GM18511 (cell line): ENCODE measurements at regions not wholly inside any gene's neighbourhood (a gene's known extent, or its start where the extent isn't known, plus 50 kb on each side); places are given as distances from the start of the nearest gene placed in this dataset.

ENCODE experiments used
- ATAC-seq: cut with Tn5 transposase; IDR thresholded peaks from one replicate; pipeline ENCODE4 v1.9.1; 2021; ENCODE audit warnings: mild to moderate bottlenecking, moderate library complexity; ENCODE audit not compliant: unreplicated experiment

DNA sequence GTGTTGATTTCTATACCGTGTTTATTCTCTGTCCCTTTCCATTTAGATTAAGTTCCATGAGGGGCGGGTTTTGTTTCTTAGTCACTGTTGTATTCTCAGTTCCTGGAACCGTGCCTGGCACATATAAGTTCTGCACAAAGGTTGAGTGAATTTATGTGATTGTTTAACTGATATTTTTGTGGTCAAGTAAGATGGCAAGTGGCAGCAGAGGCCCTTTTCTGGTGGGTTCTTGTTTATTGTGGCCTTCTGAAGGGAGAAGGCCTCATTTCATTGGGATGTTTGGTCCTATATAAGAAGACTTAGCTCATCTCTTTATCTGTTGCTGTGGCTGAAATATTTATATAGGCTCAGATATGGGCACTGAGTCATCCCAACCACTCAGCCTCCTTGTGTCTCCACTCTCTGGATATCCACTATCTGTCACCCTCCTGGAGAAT is 262.5 kb downstream of the PSAT1 start:
- ATAC-seq: no peak

DNA sequence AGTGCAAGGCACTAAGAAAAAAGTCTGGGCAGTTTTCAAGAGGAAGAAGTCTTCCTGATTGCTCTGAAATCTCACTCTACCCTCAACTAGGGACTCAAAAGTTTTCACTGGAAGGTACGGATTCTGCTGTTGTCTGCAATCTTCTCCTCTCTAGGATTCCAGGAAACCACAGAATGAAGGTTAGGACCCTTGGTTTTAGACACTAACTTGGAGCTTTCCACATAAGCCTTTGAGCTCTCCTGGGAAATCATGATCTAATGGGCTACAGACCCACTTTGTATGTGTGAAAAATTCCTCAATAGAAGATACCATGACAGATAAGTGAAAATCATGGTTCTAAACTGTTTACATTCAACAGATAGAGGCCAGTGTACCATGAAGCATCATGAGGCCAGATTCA is 265.1 kb downstream of the PSAT1 start:
- no peak for ATAC-seq

DNA sequence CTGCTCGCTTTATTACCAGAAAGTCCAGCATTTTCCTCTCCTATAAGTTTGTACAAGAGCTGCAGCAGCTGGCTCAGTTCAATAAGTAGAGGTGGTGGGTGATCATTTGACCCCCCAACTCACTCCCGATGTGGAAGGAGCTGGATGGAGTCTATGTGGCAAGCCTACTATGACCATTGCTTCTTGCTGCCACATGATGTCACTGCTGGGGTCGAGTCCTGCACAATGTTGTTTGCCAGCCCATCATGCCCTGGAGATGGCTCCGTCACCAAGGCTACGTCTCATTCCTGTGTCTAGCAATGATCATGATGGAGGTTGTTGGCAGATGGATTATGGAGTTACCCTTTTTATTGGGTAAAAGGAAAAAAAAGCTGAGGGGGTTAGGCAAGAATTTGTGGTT is 266.3 kb downstream of the PSAT1 start:
- ATAC-seq: no peak

DNA sequence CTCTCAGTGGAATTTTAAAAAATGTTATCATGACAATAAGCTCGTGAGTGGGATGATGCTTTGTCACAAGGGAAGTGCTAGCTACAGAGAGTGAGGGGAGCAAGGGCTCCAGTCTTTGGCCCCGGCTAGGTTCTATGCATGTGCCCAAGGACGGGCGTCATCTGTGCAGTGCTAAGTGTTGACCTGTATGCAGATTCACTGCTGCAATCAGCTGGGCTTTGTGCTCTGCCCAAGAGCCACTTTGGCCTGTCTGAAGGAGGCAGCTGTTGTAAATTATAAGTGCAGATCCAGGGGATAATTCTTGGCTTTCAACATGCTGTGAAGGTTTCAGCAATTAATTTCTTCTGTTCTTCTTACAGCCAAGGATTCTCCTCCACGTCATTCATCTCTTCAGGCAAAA is 268.6 kb downstream of the PSAT1 start:
- no peak for ATAC-seq

DNA sequence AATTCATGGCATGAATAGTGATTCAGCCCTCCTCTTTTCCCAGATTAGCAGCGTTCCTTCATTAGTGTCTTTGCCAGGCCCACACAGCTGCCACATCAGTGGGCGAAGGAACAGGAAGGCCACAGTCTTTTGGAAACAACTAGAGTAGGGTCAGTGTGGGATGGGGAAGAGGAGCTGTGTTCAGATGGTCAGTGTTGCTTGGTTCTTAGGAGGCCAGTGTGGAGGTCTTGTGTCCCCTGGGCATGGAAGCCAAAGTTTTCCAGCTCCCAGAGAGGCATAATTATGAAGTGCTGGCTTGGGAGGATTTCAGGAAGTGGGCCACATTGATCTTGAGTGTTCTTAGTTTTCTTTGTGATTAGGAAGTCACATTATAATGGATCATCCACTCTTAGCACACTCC is 269.6 kb downstream of the PSAT1 start:
- ATAC-seq: no peak

DNA sequence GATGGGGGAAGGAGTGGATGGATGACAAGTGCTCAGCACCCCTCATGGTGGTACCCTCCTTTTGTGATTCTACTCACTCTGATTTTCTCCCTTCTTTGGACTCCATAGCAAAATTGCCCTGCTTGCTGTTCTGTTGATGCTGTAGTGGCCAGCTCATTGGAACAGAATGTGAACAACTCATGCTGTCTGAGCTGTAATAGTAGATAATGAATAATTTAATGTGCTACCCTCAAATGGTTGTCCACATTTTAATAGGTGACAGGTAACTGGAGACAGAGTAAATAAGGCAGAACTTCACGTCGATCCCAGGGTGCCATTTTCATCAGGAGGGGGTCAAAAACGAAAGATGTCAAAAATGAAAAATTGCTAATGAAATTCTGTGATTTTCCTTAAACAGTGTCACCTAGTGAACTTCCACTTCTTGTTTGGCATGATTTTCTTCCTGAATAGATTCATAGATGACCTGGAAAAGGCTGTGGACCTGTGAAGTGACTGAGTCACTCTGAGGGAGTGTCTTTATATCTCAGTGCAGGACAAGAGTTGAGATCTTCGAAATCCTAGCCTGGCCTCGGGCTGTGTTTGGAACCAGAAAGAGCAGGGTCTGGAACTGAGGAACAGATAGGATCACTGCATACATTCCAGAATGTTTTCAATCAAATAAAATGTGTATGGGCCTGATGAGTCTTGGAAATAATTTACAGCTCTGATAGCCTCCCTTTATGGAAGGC is 270.2 kb downstream of the PSAT1 start:
- ATAC-seq: no peak

DNA sequence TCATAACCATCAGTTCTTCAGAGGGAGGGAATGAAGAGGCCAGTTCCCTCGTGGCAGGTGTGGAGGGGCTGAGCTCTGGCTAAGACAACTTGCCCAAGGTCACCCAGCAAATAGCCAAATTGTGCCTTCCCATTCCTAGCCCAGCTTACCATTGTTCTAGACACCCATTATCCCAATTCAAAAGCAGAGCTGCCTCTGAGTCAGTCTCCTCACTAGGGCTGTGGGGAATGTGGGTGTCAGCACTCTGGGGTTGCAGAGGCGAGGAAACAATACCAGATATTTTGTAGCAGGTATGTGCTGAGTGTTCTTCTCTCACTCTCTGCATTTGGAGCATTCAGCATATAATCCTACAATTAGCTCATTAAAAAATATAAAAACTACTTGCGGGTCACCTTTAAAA is 270.8 kb downstream of the PSAT1 start:
- ATAC-seq: no peak

DNA sequence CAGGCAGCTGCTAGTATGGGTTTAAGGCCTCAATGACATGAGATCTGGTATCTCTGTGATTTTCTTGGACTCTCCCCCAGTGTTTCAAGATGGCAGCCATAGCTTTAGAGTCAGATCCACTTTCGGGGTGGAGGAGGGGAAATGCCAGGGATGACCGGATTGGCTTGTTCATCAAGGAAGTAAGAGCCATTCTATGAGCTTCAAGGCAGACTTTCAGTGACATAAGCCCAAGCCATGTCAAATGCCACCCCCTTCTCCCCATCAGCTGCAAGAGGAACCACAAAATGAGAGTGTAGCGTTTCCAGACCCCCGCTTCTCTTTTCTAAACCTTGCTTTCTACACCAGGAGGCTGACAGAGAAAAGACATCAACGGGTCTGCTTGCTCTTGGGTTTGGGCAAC is 271.8 kb downstream of the PSAT1 start:
- ATAC-seq: no peak

DNA sequence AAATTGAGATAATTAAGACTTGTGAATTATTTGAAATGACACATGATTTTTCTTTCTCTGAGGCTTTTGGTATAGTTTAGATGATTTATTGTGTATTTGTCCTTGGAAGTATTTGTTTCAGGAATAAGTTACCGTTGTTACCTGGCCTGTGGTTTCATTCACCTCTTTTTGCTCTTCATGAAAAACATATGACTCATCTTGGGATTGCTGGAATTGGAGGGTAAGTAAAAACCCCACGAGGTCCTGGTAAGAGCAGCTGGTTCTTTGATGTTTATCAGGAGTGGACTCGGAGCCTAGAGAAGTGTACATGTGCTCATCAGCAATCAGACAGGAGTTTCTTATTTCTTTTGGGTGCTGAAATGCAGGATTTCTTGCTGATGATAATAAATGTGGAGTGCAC is 275.3 kb downstream of the PSAT1 start:
- no peak for ATAC-seq

DNA sequence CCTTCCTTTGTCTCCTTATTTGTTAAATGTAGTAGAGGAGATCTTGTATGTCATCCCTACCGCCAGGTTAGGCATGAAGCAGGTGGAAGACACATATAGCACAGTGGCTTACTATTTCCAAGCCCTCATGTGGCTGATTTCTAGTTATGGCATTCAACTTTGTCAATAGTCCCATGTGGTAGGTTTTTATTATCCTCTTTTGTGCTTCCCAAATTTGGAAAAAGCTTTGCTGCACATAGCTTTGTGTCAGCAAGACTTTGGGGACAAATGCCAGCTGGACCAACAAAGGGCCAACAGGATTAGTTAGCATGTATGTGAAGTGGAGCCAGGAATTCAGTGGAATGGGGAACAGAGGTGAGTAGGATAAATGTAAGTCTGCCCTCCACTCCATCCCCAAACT is 276.3 kb downstream of the PSAT1 start:
- ATAC-seq: no peak

DNA sequence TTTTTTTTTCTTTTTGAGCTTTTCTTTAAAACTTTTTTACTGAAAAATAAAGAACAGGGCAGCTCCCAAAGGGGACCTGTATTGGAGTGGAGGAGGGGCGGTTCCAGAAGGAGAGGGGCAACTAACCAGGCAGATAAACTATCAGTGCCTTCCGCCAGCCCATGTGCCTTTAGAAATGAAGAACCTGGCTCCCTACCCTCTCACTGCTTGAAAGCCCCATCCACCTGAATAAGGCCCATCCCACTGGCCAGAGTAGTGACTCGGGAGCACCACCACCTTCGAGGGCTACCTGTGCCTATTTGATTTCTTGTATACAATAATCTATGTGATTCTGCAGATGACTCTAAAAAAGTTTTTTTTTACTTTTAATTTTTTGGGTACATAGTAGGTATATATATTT is 276.7 kb downstream of the PSAT1 start:
- no peak for ATAC-seq

DNA sequence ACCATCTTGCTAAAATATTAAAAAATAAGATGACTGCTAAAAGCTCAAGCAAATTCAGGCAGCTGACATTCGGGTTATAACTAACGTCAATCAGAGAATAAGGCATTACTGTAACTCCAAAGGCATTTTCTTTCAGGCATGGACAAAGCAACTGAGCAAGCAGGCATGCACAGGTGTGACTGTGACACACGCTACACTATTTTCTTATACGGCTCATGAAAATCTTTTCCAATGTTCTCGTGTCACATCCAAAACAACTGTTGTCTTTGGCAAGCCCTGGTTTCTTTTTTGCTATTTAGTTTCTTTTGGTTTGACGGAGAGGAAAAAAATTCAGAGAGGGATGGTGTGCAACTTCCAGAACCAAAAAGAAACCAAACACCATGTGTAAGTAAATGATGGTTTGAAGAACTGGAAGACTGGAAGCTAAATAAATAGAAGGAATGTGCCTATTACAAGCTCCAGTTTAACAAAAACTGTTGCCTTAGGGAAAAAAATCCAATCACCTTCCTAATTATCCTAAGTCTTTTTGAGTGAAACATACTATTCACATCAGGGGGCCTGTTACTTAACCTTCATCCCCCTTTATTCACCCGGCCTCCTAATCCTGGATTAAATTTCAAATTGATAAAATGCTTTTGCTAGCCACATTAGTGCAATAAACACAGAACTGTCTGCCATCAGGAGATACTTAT is 277.6 kb downstream of the PSAT1 start:
- ATAC-seq: no peak

DNA sequence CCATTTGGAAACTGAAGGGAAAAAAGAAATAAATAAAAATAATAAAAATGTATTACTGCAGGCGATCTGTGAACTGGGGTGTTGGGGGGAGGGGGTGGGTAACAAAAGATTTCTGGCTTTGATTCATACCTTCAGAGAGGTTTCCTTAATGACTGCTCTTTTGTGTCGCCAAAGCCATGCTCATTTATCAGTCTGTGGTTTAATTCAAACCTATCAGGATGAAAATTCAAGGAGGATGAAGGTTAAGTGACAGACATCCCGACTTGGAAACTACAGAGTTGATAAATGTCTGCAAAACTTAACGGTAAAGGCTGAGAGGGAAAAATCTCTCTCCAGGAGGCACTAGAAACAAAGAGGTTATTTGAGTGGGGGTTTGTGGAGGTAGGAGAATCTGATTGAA is 278.2 kb downstream of the PSAT1 start:
- ATAC-seq: no peak

DNA sequence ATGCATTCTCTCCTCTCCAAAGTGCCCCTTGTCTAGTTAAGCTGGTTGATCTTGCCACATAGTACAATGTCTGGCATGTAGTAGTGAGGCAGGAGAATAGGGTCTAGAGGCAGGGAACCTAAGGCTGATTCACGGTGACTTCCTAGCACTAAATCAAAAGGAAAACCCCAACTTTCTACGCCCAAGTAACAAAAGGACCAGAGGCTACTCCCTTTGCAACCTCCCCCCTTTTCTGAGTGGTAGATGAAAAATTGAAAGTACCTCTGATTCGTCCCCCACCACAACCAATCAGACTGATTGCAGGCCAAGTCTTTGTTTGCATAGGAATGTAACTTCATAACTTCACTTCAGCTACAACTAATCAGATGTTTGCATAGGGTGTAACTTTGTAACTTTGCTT is 278.8 kb downstream of the PSAT1 start:
- no peak for ATAC-seq

DNA sequence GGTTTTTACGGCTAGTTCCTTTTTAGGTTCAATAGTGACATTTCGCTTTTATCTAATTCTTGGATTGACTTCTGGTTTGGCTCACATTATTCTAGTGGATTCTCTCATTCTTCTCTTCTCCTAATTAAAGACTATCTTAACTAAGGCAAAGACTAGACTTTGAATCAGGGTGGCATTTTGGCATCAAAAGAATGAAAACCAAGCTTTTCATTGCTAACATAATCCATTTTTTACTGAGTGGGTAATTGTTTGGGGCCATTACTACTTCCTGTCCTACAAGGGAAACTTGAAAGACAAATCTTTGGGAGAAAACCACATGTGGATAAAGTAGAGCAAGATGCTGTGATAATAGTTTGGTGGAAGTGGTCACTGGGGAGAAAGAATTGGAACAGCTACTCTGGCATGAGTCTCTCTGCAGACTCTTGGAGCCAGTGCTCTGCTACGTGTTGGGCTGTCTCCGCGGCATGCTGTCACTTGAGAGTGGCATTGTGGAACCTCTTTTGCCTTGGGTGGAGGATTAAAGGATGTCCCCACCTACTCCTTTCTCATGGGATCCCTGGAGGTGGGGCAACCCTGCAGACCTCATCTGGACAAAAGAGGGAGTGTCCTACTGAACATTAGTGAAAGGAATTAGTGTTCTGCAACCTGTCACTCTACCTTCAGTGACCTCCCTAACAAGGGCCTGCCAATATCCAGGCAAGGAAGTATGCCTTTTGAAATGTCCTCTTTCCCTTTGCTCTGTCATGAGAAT is 280.4 kb downstream of the PSAT1 start:
- ATAC-seq: no peak

DNA sequence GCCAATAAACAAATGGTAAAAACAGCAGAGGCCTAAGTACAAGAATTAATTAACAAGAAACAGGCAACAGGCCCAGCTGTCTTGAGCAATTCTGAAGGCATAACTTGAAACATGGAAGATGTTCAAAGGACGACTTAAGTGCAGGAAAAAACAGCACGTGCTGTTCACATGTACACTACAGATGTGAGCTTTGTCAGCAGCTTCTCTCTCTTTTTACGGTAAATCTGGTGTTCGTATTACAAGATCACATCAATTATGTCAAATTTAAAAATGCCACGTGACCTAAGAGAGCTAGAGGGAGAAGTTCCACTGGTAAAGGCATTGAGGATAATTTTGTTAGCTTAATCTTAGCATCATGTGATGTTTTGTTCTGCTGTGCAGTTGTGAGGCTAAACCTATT is 281.1 kb downstream of the PSAT1 start:
- no peak for ATAC-seq

DNA sequence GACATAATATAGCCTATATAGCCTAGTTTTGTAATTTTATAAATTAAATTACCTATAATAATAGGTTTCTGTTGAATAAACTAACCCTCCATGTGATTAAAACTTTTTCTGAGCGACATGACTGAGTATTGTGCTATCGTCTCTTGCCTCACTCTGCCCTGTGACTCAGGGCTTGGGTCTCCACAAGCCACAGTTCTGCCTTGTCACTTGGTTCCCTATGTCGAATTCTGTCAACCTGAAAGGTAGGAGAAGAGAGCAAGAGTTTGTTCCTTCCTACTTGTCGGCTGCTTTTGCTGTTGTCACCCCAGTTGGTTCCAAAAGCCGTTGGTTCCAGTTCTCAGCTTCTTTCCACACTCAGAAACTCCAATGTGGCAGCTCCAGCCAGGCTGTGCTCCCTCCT is 285.9 kb downstream of the PSAT1 start:
- no peak for ATAC-seq

DNA sequence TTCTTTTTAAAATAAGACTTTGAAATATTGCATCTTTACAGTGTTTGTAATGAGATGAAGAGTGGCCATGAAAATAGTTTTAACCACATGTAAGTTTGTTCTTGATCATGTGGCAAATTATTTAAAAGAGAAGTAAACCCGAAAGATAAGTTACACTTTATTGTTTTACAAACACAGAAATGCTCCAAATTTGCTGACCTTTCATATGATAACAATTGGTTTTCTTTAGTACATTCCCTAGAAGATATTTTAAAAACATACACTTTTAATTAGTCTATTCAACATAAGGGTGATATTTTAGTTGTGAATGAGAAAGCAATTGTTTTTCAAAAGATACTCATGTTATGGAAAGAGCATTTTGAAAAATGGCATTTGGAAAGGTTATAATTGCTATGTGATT is 287.7 kb downstream of the PSAT1 start:
- no peak for ATAC-seq

DNA sequence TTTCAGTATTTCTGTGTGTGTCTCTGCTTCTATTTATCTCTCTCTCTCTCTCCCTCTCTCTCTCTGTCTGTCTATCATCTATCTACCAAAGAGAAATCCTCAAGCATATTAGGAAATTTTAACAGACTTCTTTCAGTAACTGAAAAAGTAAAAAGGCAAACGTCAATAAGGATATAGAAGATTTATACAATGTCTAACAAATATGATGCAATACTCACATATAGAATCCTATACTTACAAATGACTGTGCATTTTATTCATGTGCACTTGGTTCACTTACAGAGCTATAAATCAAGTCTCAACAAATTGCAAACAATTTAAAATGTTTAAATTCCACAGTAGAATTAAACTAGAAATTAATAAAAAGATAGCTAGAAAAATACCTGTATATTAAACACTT is 289.0 kb downstream of the PSAT1 start:
- ATAC-seq: no peak

DNA sequence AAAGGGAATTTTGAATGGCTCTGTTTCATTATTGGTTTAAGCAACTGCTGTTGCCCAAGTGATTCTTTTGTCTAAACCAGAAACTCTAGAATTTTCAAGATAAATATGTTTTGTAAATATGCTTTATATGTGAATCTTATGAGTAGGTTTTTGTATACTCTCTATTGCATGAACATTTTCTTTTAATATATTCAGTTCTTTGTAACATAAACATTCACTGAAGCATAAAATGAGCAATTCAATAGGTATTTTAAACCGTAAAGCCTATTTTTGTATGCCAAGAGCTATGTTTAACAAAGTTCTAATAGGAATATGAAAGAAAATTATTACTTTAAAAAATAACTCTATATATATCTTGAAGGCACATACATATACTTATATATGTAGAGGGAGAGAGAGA is 293.1 kb downstream of the PSAT1 start:
- ATAC-seq: no peak

DNA sequence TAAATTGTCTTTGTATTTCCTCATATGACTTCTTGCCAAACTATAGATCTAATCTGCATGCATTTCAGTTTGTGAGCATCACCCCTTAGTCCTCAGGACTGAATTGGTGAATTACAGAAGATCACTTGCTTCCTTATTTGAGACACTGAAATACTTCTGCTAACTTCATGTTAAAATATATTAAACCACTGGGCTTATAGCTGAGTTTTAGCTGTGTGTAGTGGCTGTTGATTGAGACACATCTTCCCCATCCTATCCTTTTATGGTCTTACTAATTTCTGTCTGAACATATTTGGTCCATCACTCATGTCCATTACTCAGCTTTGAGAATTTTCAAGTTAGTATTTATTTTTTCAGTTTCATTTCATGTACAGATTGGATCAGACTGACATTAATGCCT is 295.9 kb downstream of the PSAT1 start:
- ATAC-seq: no peak
